Activated B cell treated with CpG ODN at 0.5 μM for 24 hours (primary cell): ENCODE measurements at regions not wholly inside any gene's neighbourhood (a gene's known extent, or its start where the extent isn't known, plus 50 kb on each side); places are given as distances from the start of the nearest gene placed in this dataset.

Experiments
- ATAC-seq: fragments of 200-7000 bp; cut with Tn5 transposase; one replicate; pipeline ENCODE4 v1.10.0; 2021; ENCODE audit warnings: low read depth, mild to moderate bottlenecking, moderate library complexity
- CTCF ChIA-PET: fragments of 350-600 bp; sonication (Branson Sonifier 250); formaldehyde crosslinking; loops from one replicate; lab custom pipeline; 2021; ENCODE audit warnings: antibody characterized with exemption; lab: Charles Lee
- POLR2A ChIA-PET: fragments of 350-600 bp; sonication (Branson Sonifier 250); formaldehyde crosslinking; loops from one replicate; lab custom pipeline; 2021; ENCODE audit warnings: antibody characterized with exemption; lab: Charles Lee
- DNase-seq: peaks from one replicate; pipeline ENCODE4 v3.0.0; 2022
- H3K27ac Mint-ChIP-seq: one replicate; pipeline ENCODE4 v1.8.0; 2020; ENCODE audit warnings: mixed read lengths
- H3K27me3 Mint-ChIP-seq: one replicate; pipeline ENCODE4 v1.8.0; 2021; ENCODE audit warnings: mixed read lengths
- H3K36me3 Mint-ChIP-seq: one replicate; pipeline ENCODE4 v1.8.0; 2021; ENCODE audit warnings: low read depth, mixed read lengths
- H3K4me1 Mint-ChIP-seq: one replicate; pipeline ENCODE4 v1.8.0; 2021; ENCODE audit warnings: mixed read lengths
- H3K4me3 Mint-ChIP-seq: one replicate; pipeline ENCODE4 v1.8.0; 2020; ENCODE audit warnings: mild to moderate bottlenecking, mixed read lengths
- H3K9me3 Mint-ChIP-seq: one replicate; pipeline ENCODE4 v1.8.0; 2020; ENCODE audit warnings: mixed read lengths
- intact Hi-C: fragments of 100-400 bp; cut with micrococcal nuclease; formaldehyde crosslinking; loops from one replicate; pipeline ENCODE4 v1.15.1; 2024
- TF ChIP-seq, protein P1 (sequence below): fragments of 200-600 bp; IDR thresholded peaks from one replicate; pipeline ENCODE4 v1.8.0; 2022; ENCODE audit warnings: antibody characterized with exemption, mild to moderate bottlenecking

DNA sequence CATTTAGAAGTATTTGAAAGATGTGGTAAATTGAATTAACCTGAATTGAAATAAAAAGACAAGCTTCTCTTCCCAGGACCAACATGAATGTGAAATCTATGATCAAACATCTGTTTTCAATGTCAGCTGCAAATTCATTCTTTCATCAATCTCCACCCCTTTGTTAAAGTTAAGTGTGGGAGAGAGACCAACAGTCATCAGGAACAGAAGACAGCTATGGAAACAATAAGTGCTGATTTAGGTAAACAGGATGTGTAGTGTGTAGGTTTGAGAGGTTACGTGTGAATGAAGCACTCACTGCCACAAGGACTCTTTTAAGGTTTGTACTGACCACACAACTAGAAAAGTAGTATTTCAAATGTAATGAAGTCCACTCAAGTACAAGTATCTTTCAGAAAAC, 1659.8 kb upstream of the CELF4 start:
- no peaks in the 10 kb centered on the region for H3K36me3 Mint-ChIP-seq
- no peaks in the 10 kb centered on the region for H3K4me1 Mint-ChIP-seq
- H3K27me3 Mint-ChIP-seq, result no peaks in the 10 kb centered on the region
- POLR2A ChIA-PET, result no interaction called here
- no peak overlapping the region for H3K4me3 Mint-ChIP-seq
- CTCF ChIA-PET, result no interaction called here
- no peak overlapping the region for H3K27ac Mint-ChIP-seq
- no peak for DNase-seq
- intact Hi-C loops, result no loop called here
- ATAC-seq, result no peak
- TF ChIP-seq, protein P1, sequence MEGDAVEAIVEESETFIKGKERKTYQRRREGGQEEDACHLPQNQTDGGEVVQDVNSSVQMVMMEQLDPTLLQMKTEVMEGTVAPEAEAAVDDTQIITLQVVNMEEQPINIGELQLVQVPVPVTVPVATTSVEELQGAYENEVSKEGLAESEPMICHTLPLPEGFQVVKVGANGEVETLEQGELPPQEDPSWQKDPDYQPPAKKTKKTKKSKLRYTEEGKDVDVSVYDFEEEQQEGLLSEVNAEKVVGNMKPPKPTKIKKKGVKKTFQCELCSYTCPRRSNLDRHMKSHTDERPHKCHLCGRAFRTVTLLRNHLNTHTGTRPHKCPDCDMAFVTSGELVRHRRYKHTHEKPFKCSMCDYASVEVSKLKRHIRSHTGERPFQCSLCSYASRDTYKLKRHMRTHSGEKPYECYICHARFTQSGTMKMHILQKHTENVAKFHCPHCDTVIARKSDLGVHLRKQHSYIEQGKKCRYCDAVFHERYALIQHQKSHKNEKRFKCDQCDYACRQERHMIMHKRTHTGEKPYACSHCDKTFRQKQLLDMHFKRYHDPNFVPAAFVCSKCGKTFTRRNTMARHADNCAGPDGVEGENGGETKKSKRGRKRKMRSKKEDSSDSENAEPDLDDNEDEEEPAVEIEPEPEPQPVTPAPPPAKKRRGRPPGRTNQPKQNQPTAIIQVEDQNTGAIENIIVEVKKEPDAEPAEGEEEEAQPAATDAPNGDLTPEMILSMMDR, result no peak
- H3K9me3 Mint-ChIP-seq, result peaks cover 7% of the 10 kb centered on the region

DNA sequence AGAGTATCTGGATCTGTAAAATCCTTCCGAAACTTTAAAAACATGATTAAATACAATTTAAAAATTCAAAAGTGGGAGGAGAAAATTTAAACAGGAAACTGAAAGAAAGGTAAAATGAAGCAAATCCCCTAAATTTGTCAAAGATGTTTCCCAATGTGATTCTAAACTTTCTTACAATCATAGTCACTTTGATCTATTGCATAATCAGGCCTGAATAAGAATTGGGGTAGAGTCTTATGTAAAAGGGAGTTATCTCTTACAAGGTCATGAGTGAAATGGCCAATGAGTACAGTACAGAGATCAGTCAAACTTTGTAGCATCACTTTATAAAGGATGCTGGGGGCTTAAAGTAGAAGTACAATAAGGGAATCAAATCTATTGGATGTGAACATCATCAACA, 1657.7 kb upstream of the CELF4 start:
- no peak overlapping the region for H3K4me3 Mint-ChIP-seq
- no peak for DNase-seq
- no peak for ATAC-seq
- H3K27me3 Mint-ChIP-seq, result no peaks in the 10 kb centered on the region
- peaks cover 7% of the 10 kb centered on the region for H3K9me3 Mint-ChIP-seq
- ChIA-PET CTCF (no interaction called here), POLR2A (no interaction called here)
- H3K27ac Mint-ChIP-seq, result no peak overlapping the region
- H3K4me1 Mint-ChIP-seq, result no peaks in the 10 kb centered on the region
- H3K36me3 Mint-ChIP-seq, result no peaks in the 10 kb centered on the region
- intact Hi-C loops, result no loop called here
- TF ChIP-seq, protein P1, result no peak

DNA sequence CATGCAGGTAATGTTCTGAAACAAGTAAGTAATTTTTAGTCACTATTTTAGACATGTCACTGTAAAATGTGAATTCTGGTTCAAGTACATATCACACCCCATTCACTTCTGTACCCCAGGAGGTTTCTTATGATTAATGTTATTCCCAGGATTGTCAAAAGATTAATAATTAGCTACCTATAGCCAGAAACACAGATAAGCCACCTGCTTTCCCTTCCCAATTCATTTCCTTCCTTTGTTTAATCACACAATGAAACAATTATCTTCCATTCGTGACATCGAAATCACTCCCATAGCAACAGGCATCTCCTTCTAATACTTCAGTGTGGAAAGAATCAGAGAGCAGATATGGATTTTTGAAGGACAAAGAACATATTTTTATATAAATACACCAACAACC, 1650.3 kb upstream of the CELF4 start:
- TF ChIP-seq, protein P1, result no peak
- no peak for DNase-seq
- ChIA-PET CTCF (no interaction called here), POLR2A (no interaction called here)
- Mint-ChIP-seq H3K27me3 (no peaks in the 10 kb centered on the region), H3K9me3 (peaks cover 10% of the 10 kb centered on the region), H3K4me3 (no peak overlapping the region), H3K4me1 (no peaks in the 10 kb centered on the region), H3K27ac (no peak overlapping the region), H3K36me3 (no peaks in the 10 kb centered on the region)
- intact Hi-C loops, result no loop called here
- ATAC-seq, result no peak

DNA sequence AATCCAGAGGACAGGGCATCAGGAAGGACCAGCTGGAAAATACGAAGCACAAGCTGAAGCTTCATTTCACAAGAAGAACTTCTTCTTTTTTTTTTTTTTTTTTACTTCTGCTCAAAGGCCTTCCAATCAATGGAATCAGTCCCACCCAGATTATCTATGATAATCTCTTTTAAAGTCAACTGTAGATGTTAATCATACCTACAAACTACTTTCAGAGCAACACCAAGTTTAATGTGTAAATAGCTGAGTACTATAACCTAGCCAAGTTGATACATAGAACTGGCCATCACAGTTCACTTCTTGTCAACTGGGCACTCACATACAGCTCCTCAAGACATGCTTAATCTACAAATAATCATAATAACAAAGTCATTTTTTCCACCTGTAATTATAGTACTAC, 1645.9 kb upstream of the CELF4 start:
- Mint-ChIP-seq H3K36me3 (no peaks in the 10 kb centered on the region), H3K4me1 (no peaks in the 10 kb centered on the region), H3K9me3 (peaks cover 15% of the 10 kb centered on the region), H3K27me3 (no peaks in the 10 kb centered on the region), H3K4me3 (no peak overlapping the region), H3K27ac (no peak overlapping the region)
- ATAC-seq (no peak), DNase-seq (no peak)
- ChIA-PET CTCF (no interaction called here), POLR2A (no interaction called here)
- TF ChIP-seq, protein P1, result no peak
- intact Hi-C loops, result no loop called here

DNA sequence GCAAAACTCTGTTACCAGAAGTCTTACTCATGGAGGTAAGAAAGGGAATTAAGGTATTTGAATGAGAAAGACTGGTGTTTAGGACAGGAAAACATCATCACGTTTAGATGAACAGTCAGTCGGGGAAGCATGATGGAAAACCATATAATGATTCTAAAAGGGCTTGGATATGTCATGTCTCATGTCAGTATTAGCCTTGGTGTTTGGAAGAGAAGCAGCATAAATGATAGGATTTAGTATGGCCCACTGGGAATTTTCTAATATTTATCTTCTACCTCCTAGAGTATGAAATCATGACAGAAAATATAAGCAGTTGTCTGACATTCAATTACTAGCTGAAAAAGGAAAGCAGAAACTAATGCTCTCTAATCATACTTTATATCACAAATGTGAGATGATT, 1643.6 kb upstream of the CELF4 start:
- no peaks in the 10 kb centered on the region for H3K36me3 Mint-ChIP-seq
- peaks cover 9% of the 10 kb centered on the region for H3K9me3 Mint-ChIP-seq
- CTCF ChIA-PET, result no interaction called here
- DNase-seq (no peak), ATAC-seq (no peak)
- intact Hi-C loops, result no loop called here
- POLR2A ChIA-PET, result no interaction called here
- no peak overlapping the region for H3K27ac Mint-ChIP-seq
- H3K27me3 Mint-ChIP-seq, result no peaks in the 10 kb centered on the region
- no peak overlapping the region for H3K4me3 Mint-ChIP-seq
- H3K4me1 Mint-ChIP-seq, result no peaks in the 10 kb centered on the region
- TF ChIP-seq, protein P1, result no peak
